B cell (primary cell): ENCODE measurements at regions not wholly inside any gene's neighbourhood (a gene's known extent, or its start where the extent isn't known, plus 50 kb on each side); places are given as distances from the start of the nearest gene placed in this dataset.

Experiments
- CTCF ChIP-seq: fragments of 200-600 bp; IDR thresholded peaks from one replicate; pipeline ENCODE4 v1.8.0; 2022; ENCODE audit warnings: antibody characterized with exemption, mild to moderate bottlenecking
- EZH2 ChIP-seq: IDR thresholded peaks from 2 replicates; pipeline ENCODE4 v1.6.1; 2012; ENCODE audit warnings: borderline replicate concordance, low read depth, mild to moderate bottlenecking, moderate library complexity, low read length; ENCODE audit not compliant: insufficient read depth, poor library complexity, severe bottlenecking

GRCh38 chr2:225270861-225271260 lies 128.6 kb upstream of the NYAP2 start:
- no peak for TF ChIP-seq EZH2
- TF ChIP-seq CTCF: no peak
